ENCODE measurements at regions not wholly inside any gene's neighbourhood (a gene's known extent, or its start where the extent isn't known, plus 50 kb on each side); places are given as distances from the start of the nearest gene placed in this dataset.

GRCh38 chr10:113236998-113237397 lies 287.0 kb downstream of the TCF7L2 start:
- TF ChIP-seq SPI1 (IDR thresholded peaks at IDR 0.05; ENCODE audit: low read depth, low read length) (no peak), POLR2A (IDR thresholded peaks at IDR 0.05; ENCODE audit: low read depth, low read length) (no peak), PAX5 (IDR thresholded peaks at IDR 0.05; ENCODE audit: insufficient read depth, low read length, severe bottlenecking) (no peak)

All from GM12891 (cell line).